Brain microvascular endothelial cell (primary cell): ENCODE measurements at regions not wholly inside any gene's neighbourhood (a gene's known extent, or its start where the extent isn't known, plus 50 kb on each side); places are given as distances from the start of the nearest gene placed in this dataset.

Experiments used
- DNase-seq: peaks from one replicate; pipeline ENCODE4 v3.0.0-alpha.2; 2020
- H3K27ac ChIP-seq: fragments of 250-450 bp; sonication (Bioruptor Pico); 2 replicates; pipeline ENCODE4 v1.5.1; 2020; ENCODE audit warnings: mild to moderate bottlenecking, moderate library complexity
- H3K27me3 ChIP-seq: fragments of 250-450 bp; sonication (Bioruptor Pico); replicated peaks from 2 replicates; pipeline ENCODE4 v1.5.1; 2020; ENCODE audit warnings: mild to moderate bottlenecking
- H3K36me3 ChIP-seq: fragments of 250-450 bp; sonication (Bioruptor Pico); replicated peaks from 2 replicates; pipeline ENCODE4 v1.5.1; 2020; ENCODE audit warnings: mild to moderate bottlenecking
- H3K4me3 ChIP-seq: 2 replicates; pipeline ENCODE4 v1.5.1; 2011; ENCODE audit warnings: low read depth, mild to moderate bottlenecking, control low read depth, low read length, moderate library complexity
- in situ Hi-C: cut with HindIII; loops from 2 replicates; pipeline ENCODE4 v1.10.0; 2017; ENCODE audit warnings: low sequenced_read_pairs, low pct_ligation_motif_present
- TF ChIP-seq, protein P1 (sequence below): IDR thresholded peaks from 2 replicates; pipeline ENCODE4 v1.5.1; 2011; ENCODE audit warnings: low read depth, mild to moderate bottlenecking, moderate library complexity, low read length, control low read depth, inconsistent platforms; ENCODE audit errors: missing control alignments

DNA sequence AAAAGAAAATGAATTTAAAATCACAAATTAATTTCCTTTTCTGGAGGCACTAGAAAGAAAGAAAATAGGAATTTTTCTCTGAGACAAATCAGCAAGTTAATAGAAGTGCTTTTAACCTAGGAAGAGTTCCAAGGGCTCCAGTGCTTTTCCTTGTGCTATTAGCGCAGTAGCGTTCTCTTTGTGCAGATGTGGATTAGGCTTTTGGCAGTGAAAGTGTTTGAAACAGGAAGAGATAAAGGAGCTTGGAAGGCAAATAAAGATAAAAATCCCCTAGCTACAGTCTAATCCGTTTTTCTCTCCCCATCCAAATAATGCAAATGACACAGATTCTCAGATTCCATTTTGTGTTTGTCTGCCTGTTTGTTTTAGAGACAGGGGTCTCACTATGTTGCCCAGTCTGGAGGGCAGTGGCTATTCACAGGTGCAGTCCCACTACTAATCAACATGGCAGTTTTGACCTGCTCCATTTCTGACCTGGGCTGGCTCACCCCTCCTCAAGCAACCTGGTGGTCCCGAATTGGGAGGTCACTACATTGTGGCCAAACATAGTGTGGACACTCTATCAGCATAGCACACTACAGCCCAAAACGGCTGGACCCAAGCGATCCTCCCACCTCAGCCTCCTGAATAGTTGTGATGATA lies 166.1 kb downstream of the PAWR start:
- in situ Hi-C loops, result no loop called here
- H3K4me3 ChIP-seq, result no peak overlapping the region
- no peaks in the 10 kb centered on the region for H3K27me3 ChIP-seq
- no peaks in the 10 kb centered on the region for H3K36me3 ChIP-seq
- no peak for DNase-seq
- no peak overlapping the region for H3K27ac ChIP-seq
- TF ChIP-seq, protein P1, sequence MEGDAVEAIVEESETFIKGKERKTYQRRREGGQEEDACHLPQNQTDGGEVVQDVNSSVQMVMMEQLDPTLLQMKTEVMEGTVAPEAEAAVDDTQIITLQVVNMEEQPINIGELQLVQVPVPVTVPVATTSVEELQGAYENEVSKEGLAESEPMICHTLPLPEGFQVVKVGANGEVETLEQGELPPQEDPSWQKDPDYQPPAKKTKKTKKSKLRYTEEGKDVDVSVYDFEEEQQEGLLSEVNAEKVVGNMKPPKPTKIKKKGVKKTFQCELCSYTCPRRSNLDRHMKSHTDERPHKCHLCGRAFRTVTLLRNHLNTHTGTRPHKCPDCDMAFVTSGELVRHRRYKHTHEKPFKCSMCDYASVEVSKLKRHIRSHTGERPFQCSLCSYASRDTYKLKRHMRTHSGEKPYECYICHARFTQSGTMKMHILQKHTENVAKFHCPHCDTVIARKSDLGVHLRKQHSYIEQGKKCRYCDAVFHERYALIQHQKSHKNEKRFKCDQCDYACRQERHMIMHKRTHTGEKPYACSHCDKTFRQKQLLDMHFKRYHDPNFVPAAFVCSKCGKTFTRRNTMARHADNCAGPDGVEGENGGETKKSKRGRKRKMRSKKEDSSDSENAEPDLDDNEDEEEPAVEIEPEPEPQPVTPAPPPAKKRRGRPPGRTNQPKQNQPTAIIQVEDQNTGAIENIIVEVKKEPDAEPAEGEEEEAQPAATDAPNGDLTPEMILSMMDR, result no peak

DNA sequence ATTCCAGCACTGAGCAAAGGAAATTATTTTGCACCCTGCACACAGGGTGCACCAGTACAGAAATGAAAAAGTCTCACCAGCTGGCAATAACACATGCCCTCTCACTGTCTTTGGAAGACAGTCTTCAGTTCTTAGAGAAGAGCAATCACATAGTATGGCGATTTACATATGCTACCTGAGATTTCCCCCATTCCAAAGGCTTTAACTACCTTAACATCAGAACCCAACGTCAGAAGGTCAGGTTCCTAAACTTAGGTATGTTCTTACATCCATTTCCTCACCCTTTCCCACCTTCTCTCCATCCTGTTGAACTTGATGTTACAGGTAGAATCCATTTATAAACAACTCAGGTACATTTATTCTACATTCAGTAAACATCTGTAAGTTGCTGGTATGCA lies 167.8 kb downstream of the PAWR start:
- TF ChIP-seq, protein P1, result no peak
- DNase-seq, result no peak
- Histone ChIP-seq H3K27me3 (no peaks in the 10 kb centered on the region), H3K36me3 (no peaks in the 10 kb centered on the region), H3K27ac (no peak overlapping the region), H3K4me3 (no peak overlapping the region)
- in situ Hi-C loops, result no loop called here

GRCh38 chr12:79522257-79522988 lies 168.3 kb downstream of the PAWR start:
- no peaks in the 10 kb centered on the region for H3K36me3 ChIP-seq
- H3K27ac ChIP-seq, result no peak overlapping the region
- H3K27me3 ChIP-seq, result no peaks in the 10 kb centered on the region
- in situ Hi-C loops, result no loop called here
- H3K4me3 ChIP-seq, result no peak overlapping the region
- no peak for DNase-seq
- TF ChIP-seq, protein P1, result no peak

- Histone ChIP-seq H3K27me3 (no peaks in the 10 kb centered on the region), H3K36me3 (no peaks in the 10 kb centered on the region), H3K27ac (no peak overlapping the region), H3K4me3 (no peak overlapping the region)
- in situ Hi-C loops, result no loop called here
- DNase-seq, result no peak
- TF ChIP-seq, protein P1, result no peak
Measured at GRCh38 chr12:79521576-79521975, 169.2 kb downstream of the PAWR start.

DNA sequence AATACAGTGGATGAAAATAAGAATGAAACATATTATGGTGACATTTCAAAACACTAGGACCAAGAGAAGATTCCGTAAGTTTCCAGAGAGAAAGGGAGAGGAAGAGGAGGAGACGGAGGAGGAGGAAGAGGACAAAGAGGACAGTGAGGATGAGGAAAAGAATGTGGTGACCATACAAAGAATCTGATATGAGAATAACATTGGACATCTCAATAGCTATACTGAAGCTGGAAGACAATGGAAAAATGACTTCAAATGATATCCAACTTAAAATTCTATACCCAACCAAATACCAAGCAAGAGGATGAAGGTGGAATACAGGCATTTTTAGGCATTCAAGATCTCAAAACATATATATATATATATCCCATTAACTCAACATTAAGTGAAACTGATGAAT lies 173.4 kb downstream of the PAWR start:
- TF ChIP-seq, protein P1, result no peak
- Histone ChIP-seq H3K27me3 (no peaks in the 10 kb centered on the region), H3K27ac (no peak overlapping the region), H3K4me3 (no peak overlapping the region), H3K36me3 (no peaks in the 10 kb centered on the region)
- no peak for DNase-seq
- in situ Hi-C loops, result no loop called here
